ENCODE measurements at regions not wholly inside any gene's neighbourhood (a gene's known extent, or its start where the extent isn't known, plus 50 kb on each side); places are given as distances from the start of the nearest gene placed in this dataset.

- no peaks in the 10 kb centered on the region for H3K4me1 Mint-ChIP-seq (ENCODE audit: low read depth)
- no peaks in the 10 kb centered on the region for H3K27me3 Mint-ChIP-seq (ENCODE audit: low read depth)
- no peak overlapping the region for H3K27ac Mint-ChIP-seq
- no peak overlapping the region for H3K4me3 Mint-ChIP-seq
- H3K9me3 Mint-ChIP-seq = no peaks in the 10 kb centered on the region
- H3K36me3 Mint-ChIP-seq (ENCODE audit: low read depth) = no peaks in the 10 kb centered on the region
Observed at GRCh38 chr2:60095202-60095815, 458.1 kb downstream of the BCL11A start.

- Mint-ChIP-seq H3K27me3 (ENCODE audit: low read depth) (no peaks in the 10 kb centered on the region), H3K36me3 (ENCODE audit: low read depth) (no peaks in the 10 kb centered on the region), H3K4me1 (ENCODE audit: low read depth) (no peaks in the 10 kb centered on the region), H3K27ac (no peak overlapping the region), H3K9me3 (no peaks in the 10 kb centered on the region), H3K4me3 (no peak overlapping the region)
Observed at GRCh38 chr2:60094450-60094929, 459.0 kb downstream of the BCL11A start.

GRCh38 chr2:60092781-60093180 is 460.7 kb downstream of the BCL11A start:
- H3K27ac Mint-ChIP-seq = no peak overlapping the region
- H3K36me3 Mint-ChIP-seq (ENCODE audit: low read depth) = no peaks in the 10 kb centered on the region
- H3K4me1 Mint-ChIP-seq (ENCODE audit: low read depth) = no peaks in the 10 kb centered on the region
- H3K9me3 Mint-ChIP-seq = no peaks in the 10 kb centered on the region
- H3K27me3 Mint-ChIP-seq (ENCODE audit: low read depth) = no peaks in the 10 kb centered on the region
- H3K4me3 Mint-ChIP-seq = no peak overlapping the region

DNA sequence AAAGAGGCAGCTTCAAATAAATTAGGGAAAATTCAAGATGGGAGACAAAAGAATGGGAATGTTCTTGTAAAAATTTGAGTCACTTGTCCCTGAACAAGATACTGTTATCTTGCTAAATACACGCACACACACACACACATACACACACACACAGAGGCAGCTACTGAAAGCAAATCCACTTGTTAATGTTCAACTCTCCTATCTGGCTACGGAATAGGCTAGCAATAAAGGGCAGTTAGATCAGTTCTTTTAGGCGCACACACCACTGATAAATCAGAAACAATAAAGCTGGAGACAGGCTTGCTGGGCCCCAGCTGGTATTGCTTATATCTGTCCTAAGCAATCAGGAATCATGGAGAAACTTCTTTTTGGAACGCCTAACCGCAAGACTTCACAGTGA is 461.6 kb downstream of the BCL11A start:
- no peaks in the 10 kb centered on the region for H3K4me1 Mint-ChIP-seq (ENCODE audit: low read depth)
- no peaks in the 10 kb centered on the region for H3K9me3 Mint-ChIP-seq
- no peaks in the 10 kb centered on the region for H3K36me3 Mint-ChIP-seq (ENCODE audit: low read depth)
- no peak overlapping the region for H3K4me3 Mint-ChIP-seq
- no peaks in the 10 kb centered on the region for H3K27me3 Mint-ChIP-seq (ENCODE audit: low read depth)
- H3K27ac Mint-ChIP-seq = no peak overlapping the region

DNA sequence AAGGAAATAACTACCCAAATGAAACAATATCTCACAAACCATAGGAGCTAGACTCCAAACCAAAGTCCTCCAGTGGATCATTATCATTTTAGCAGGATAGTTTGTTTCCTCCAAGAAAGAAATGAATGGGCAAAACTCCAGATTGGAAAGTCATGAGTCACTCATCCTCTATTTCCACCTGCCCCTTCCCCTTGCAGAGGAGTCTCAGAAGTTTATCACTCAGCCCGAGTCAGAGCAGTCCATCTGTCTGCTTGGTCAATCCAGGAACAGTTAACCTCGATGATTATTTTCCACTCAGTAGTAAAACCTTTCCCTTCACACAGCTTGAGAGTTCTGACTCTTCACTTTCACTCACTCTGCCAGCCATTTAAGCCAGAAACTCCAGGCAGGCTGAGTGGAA is 462.2 kb downstream of the BCL11A start:
- H3K4me1 Mint-ChIP-seq (ENCODE audit: low read depth) = no peaks in the 10 kb centered on the region
- no peaks in the 10 kb centered on the region for H3K27me3 Mint-ChIP-seq (ENCODE audit: low read depth)
- H3K36me3 Mint-ChIP-seq (ENCODE audit: low read depth) = no peaks in the 10 kb centered on the region
- no peak overlapping the region for H3K4me3 Mint-ChIP-seq
- H3K27ac Mint-ChIP-seq = no peak overlapping the region
- no peaks in the 10 kb centered on the region for H3K9me3 Mint-ChIP-seq

GRCh38 chr2:60079562-60079961 is 473.9 kb downstream of the BCL11A start:
- Mint-ChIP-seq H3K4me1 (ENCODE audit: low read depth) (no peaks in the 10 kb centered on the region), H3K27ac (no peak overlapping the region), H3K36me3 (ENCODE audit: low read depth) (no peaks in the 10 kb centered on the region), H3K27me3 (ENCODE audit: low read depth) (no peaks in the 10 kb centered on the region), H3K9me3 (peaks cover 6% of the 10 kb centered on the region), H3K4me3 (no peak overlapping the region)

DNA sequence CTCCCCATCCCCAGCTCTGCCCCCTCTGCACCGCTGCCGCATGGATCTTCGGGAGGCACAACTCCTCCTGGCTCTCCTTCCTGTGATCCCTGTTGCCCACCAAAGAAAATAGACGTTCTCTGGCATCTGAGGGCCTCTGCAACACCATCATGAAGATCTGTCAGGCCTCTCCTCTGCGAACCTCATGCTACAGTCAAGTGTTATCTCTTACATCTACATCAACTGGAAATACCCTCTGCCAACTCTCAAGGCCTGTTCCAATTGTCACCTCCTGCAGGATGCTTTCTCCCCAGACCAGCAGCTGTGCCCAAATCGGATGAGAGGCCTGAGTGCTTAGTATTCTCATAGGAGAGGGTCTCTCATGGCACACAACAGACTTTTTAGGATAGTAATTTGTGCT is 478.4 kb downstream of the BCL11A start:
- no peaks in the 10 kb centered on the region for H3K9me3 Mint-ChIP-seq
- H3K27ac Mint-ChIP-seq = no peak overlapping the region
- no peaks in the 10 kb centered on the region for H3K27me3 Mint-ChIP-seq (ENCODE audit: low read depth)
- no peak overlapping the region for H3K4me3 Mint-ChIP-seq
- H3K4me1 Mint-ChIP-seq (ENCODE audit: low read depth) = no peaks in the 10 kb centered on the region
- no peaks in the 10 kb centered on the region for H3K36me3 Mint-ChIP-seq (ENCODE audit: low read depth)

DNA sequence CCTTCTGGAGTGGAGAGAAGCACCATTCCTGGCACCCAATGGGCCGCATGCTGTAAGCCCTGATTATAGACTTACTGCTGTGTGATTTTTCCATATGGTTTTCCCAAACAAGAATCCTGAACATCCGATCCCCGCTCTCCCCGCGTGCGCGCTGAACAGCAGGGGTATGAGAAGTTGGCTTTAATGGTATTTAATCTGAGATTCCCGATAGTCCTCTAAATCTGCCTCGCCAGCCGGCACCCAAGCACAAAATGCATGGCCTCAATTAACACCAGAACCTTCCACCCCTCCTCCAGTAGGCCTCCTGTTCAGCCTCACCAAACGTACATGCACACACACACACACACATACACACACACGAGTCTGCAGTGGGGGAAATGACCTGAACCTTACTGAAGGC is 480.3 kb downstream of the BCL11A start:
- Mint-ChIP-seq H3K36me3 (ENCODE audit: low read depth) (no peaks in the 10 kb centered on the region), H3K27me3 (ENCODE audit: low read depth) (no peaks in the 10 kb centered on the region), H3K4me1 (ENCODE audit: low read depth) (no peaks in the 10 kb centered on the region), H3K4me3 (no peak overlapping the region), H3K9me3 (no peaks in the 10 kb centered on the region), H3K27ac (no peak overlapping the region)

GRCh38 chr2:60072609-60073008 is 480.8 kb downstream of the BCL11A start:
- Mint-ChIP-seq H3K4me1 (ENCODE audit: low read depth) (no peaks in the 10 kb centered on the region), H3K4me3 (no peak overlapping the region), H3K36me3 (ENCODE audit: low read depth) (no peaks in the 10 kb centered on the region), H3K27me3 (ENCODE audit: low read depth) (no peaks in the 10 kb centered on the region), H3K27ac (no peak overlapping the region), H3K9me3 (no peaks in the 10 kb centered on the region)

DNA sequence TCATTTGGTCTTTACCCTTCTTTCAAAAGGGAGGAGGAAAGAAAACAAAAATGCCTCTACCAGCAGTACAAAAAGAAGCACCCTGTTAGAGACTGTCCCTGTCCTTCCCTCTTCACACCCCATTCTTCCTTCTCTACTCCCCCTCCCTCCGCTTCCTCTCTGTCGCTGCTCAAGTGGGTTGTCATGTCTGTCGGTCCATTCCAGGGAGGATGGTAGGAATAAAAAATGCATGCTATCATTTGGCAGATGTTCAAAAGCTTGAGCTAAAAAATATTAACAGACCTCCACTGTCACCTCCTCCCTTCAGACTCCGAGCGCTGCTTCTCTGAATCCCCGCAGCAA is 482.0 kb downstream of the BCL11A start:
- Mint-ChIP-seq H3K27ac (no peak overlapping the region), H3K4me3 (no peak overlapping the region), H3K36me3 (ENCODE audit: low read depth) (no peaks in the 10 kb centered on the region), H3K27me3 (ENCODE audit: low read depth) (no peaks in the 10 kb centered on the region), H3K9me3 (no peaks in the 10 kb centered on the region), H3K4me1 (ENCODE audit: low read depth) (no peaks in the 10 kb centered on the region)

GRCh38 chr2:60070736-60071489 is 482.5 kb downstream of the BCL11A start:
- Mint-ChIP-seq H3K27me3 (ENCODE audit: low read depth) (no peaks in the 10 kb centered on the region), H3K27ac (no peak overlapping the region), H3K9me3 (no peaks in the 10 kb centered on the region), H3K4me3 (no peak overlapping the region), H3K4me1 (ENCODE audit: low read depth) (no peaks in the 10 kb centered on the region), H3K36me3 (ENCODE audit: low read depth) (no peaks in the 10 kb centered on the region)

GRCh38 chr2:60070196-60070595 is 483.3 kb downstream of the BCL11A start:
- Mint-ChIP-seq H3K4me1 (ENCODE audit: low read depth) (no peaks in the 10 kb centered on the region), H3K27ac (no peak overlapping the region), H3K4me3 (no peak overlapping the region), H3K36me3 (ENCODE audit: low read depth) (no peaks in the 10 kb centered on the region), H3K9me3 (no peaks in the 10 kb centered on the region), H3K27me3 (ENCODE audit: low read depth) (no peaks in the 10 kb centered on the region)

DNA sequence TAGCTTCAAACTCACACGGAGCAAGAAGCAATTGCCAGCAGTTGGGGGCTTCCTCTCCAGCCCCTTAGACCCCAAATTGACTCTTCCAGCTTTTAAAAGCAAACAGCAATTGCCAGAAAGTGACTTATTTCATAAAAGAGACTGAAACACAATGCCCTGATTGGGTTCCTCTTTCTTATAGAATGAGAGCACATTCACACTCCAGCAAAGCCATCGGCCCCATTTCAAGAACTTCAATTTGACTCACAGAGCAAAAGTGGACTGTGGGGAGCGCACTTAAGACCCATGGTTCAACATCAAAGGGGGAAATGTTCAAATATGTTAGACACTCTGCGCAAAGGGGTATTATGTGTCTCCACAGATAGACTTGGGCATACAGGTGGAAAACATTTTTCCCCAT is 484.7 kb downstream of the BCL11A start:
- no peaks in the 10 kb centered on the region for H3K9me3 Mint-ChIP-seq
- H3K4me1 Mint-ChIP-seq (ENCODE audit: low read depth) = no peaks in the 10 kb centered on the region
- no peak overlapping the region for H3K27ac Mint-ChIP-seq
- no peak overlapping the region for H3K4me3 Mint-ChIP-seq
- no peaks in the 10 kb centered on the region for H3K27me3 Mint-ChIP-seq (ENCODE audit: low read depth)
- no peaks in the 10 kb centered on the region for H3K36me3 Mint-ChIP-seq (ENCODE audit: low read depth)

DNA sequence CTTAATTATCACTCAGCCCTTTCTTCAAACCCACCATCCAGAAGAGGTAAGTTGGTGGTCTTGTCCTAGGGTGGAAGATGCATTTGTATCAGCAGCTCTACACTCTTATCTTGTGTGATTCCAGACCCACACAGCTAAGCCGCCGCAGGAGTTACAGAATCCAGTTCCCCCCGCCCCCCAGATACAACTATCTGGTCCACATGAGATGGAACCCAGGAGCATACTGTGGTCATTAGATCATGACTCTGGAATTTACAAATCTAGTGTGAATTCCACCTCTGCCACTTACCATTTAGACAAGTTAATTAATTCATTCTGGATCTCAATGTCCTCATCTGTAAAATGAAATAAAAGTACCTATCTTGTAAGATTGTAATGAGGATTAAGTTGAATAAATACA is 486.4 kb downstream of the BCL11A start:
- Mint-ChIP-seq H3K4me3 (no peak overlapping the region), H3K27ac (no peak overlapping the region), H3K4me1 (ENCODE audit: low read depth) (no peaks in the 10 kb centered on the region), H3K9me3 (no peaks in the 10 kb centered on the region), H3K36me3 (ENCODE audit: low read depth) (no peaks in the 10 kb centered on the region), H3K27me3 (ENCODE audit: low read depth) (no peaks in the 10 kb centered on the region)

DNA sequence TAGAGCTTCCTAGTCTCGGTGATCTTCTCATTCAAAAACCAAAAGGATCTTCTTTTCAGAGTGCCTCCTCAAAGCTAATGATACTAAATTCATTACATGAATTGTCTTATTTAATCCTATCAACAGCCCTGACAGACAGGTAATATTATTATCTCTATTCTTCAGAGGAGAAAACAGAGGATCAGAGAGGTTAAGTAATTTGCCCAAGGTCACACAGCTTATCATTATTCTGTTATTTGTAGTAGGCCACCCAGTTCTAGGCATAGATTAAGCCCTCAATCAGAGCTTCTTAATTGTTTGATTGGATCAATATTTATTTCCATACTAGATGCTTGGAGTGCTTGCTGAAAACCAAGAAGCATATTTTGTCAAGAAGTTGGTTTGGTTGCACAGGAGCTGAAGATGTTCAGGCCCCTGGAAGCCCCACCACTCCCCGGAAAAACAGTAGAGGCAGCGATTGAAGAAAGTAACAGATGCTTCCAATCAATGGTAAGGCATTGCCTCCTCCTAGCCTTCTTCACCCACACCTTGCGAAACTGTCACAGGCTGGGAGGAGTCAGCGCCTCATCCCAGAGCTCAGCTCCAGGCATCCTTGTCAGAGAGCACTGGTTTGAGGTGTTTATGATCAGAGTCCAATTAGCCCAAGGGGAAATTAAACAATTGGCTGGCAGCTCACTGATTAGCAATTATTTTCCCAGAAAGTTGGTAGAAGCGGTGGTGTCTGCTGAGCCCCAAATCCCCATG is 487.2 kb downstream of the BCL11A start:
- H3K27me3 Mint-ChIP-seq (ENCODE audit: low read depth) = no peaks in the 10 kb centered on the region
- no peaks in the 10 kb centered on the region for H3K4me1 Mint-ChIP-seq (ENCODE audit: low read depth)

More for the DNA sequence above, 487.2 kb downstream of the BCL11A start:
- H3K4me3 Mint-ChIP-seq = no peak overlapping the region
- H3K9me3 Mint-ChIP-seq = no peaks in the 10 kb centered on the region
- no peaks in the 10 kb centered on the region for H3K36me3 Mint-ChIP-seq (ENCODE audit: low read depth)
- no peak overlapping the region for H3K27ac Mint-ChIP-seq

Data from T-helper 1 cell treated with Interleukin-12 subunit alpha and Interleukin-12 subunit beta and Interleukin-4 antibody, amounts not matched to agents 30 μg/mL and 1 μg/mL, for 36 hours (primary cell).